Stimulated activated effector memory CD8-positive, alpha-beta T cell treated with anti-CD3 and anti-CD28 coated beads, Interleukin-12 subunit alpha, Interleukin-12 subunit beta, amount 100 ng/mL, for 72 hours (primary cell): ENCODE measurements at regions not wholly inside any gene's neighbourhood (a gene's known extent, or its start where the extent isn't known, plus 50 kb on each side); places are given as distances from the start of the nearest gene placed in this dataset.

ENCODE experiments used
- ATAC-seq: fragments of 150-1000 bp; cut with Tn5 transposase; 2 replicates; pipeline ENCODE4 v1.10.0; 2021
- DNase-seq, 2 donors: peaks; one replicate each; pipeline ENCODE4 v3.0.0; 2021 to 2022; ENCODE audit warnings: low spot score in 2 of 2
- H3K27ac Mint-ChIP-seq: one replicate; pipeline ENCODE4 v1.8.0; 2022; ENCODE audit warnings: mild to moderate bottlenecking, mixed read lengths
- H3K36me3 Mint-ChIP-seq: one replicate; pipeline ENCODE4 v1.8.0; 2022; ENCODE audit warnings: mild to moderate bottlenecking, mixed read lengths
- H3K4me1 Mint-ChIP-seq: one replicate; pipeline ENCODE4 v1.8.0; 2022; ENCODE audit warnings: mixed read lengths
- H3K4me3 Mint-ChIP-seq: one replicate; pipeline ENCODE4 v1.8.0; 2022; ENCODE audit warnings: mild to moderate bottlenecking, mixed read lengths
- H3K9me3 Mint-ChIP-seq: one replicate; pipeline ENCODE4 v1.8.0; 2022; ENCODE audit warnings: mixed read lengths

- no peak for ATAC-seq
- Mint-ChIP-seq H3K27ac (no peak overlapping the region), H3K36me3 (no peaks in the 10 kb centered on the region), H3K9me3 (peaks cover 2% of the 10 kb centered on the region), H3K4me3 (no peak overlapping the region), H3K4me1 (no peaks in the 10 kb centered on the region)
- no peak for DNase-seq
Observed at GRCh38 chr14:58718226-58719205, 80.8 kb downstream of the DACT1 start.

GRCh38 chr14:58721723-58722122 is 84.0 kb downstream of the DACT1 start:
- Mint-ChIP-seq H3K36me3 (no peaks in the 10 kb centered on the region), H3K9me3 (peaks cover 2% of the 10 kb centered on the region), H3K27ac (no peak overlapping the region), H3K4me3 (no peak overlapping the region), H3K4me1 (no peaks in the 10 kb centered on the region)
- ATAC-seq (no peak), DNase-seq (no peak)

GRCh38 chr14:58722441-58722840 is 84.7 kb downstream of the DACT1 start:
- DNase-seq (no peak), ATAC-seq (no peak)
- Mint-ChIP-seq H3K4me1 (no peaks in the 10 kb centered on the region), H3K9me3 (peaks cover 2% of the 10 kb centered on the region), H3K27ac (no peak overlapping the region), H3K36me3 (no peaks in the 10 kb centered on the region), H3K4me3 (no peak overlapping the region)

GRCh38 chr14:58724206-58724605 is 86.4 kb downstream of the DACT1 start:
- Mint-ChIP-seq H3K36me3 (no peaks in the 10 kb centered on the region), H3K27ac (no peak overlapping the region), H3K9me3 (peaks cover 2% of the 10 kb centered on the region), H3K4me3 (no peak overlapping the region), H3K4me1 (no peaks in the 10 kb centered on the region)
- ATAC-seq (no peak), DNase-seq (no peak)

GRCh38 chr14:58724702-58725101 is 86.9 kb downstream of the DACT1 start:
- DNase-seq: no peak

GRCh38 chr14:58725226-58725625 is 87.5 kb downstream of the DACT1 start:
- DNase-seq (no peak), ATAC-seq (no peak)
- no peaks in the 10 kb centered on the region for H3K36me3 Mint-ChIP-seq
- no peaks in the 10 kb centered on the region for H3K9me3 Mint-ChIP-seq
- H3K27ac Mint-ChIP-seq: no peak overlapping the region
- H3K4me1 Mint-ChIP-seq: no peaks in the 10 kb centered on the region
- H3K4me3 Mint-ChIP-seq: no peak overlapping the region

More at GRCh38 chr14:58724702-58725101, 86.9 kb downstream of the DACT1 start:
- Mint-ChIP-seq H3K27ac (no peak overlapping the region), H3K9me3 (peaks cover 1% of the 10 kb centered on the region), H3K4me1 (no peaks in the 10 kb centered on the region), H3K36me3 (no peaks in the 10 kb centered on the region), H3K4me3 (no peak overlapping the region)
- no peak for ATAC-seq

- H3K36me3 Mint-ChIP-seq: no peaks in the 10 kb centered on the region
Observed at GRCh38 chr14:58725871-58726270, 88.1 kb downstream of the DACT1 start.

GRCh38 chr14:58730792-58731464 is 93.2 kb downstream of the DACT1 start:
- DNase-seq (no peak), ATAC-seq (no peak)
- Mint-ChIP-seq H3K9me3 (no peaks in the 10 kb centered on the region), H3K4me1 (no peaks in the 10 kb centered on the region), H3K27ac (no peak overlapping the region), H3K36me3 (no peaks in the 10 kb centered on the region), H3K4me3 (no peak overlapping the region)

More at GRCh38 chr14:58725871-58726270, 88.1 kb downstream of the DACT1 start:
- Mint-ChIP-seq H3K27ac (no peak overlapping the region), H3K4me3 (no peak overlapping the region), H3K4me1 (no peaks in the 10 kb centered on the region), H3K9me3 (no peaks in the 10 kb centered on the region)
- DNase-seq: no peak
- no peak for ATAC-seq

GRCh38 chr14:58731465-58732293 is 93.9 kb downstream of the DACT1 start:
- ATAC-seq (no peak), DNase-seq (no peak)
- peaks cover 1% of the 10 kb centered on the region for H3K9me3 Mint-ChIP-seq
- H3K4me1 Mint-ChIP-seq: no peaks in the 10 kb centered on the region
- H3K27ac Mint-ChIP-seq: no peak overlapping the region
- no peaks in the 10 kb centered on the region for H3K36me3 Mint-ChIP-seq
- no peak overlapping the region for H3K4me3 Mint-ChIP-seq

- Mint-ChIP-seq H3K4me1 (no peaks in the 10 kb centered on the region), H3K4me3 (no peak overlapping the region), H3K36me3 (no peaks in the 10 kb centered on the region), H3K27ac (no peak overlapping the region), H3K9me3 (peaks cover 2% of the 10 kb centered on the region)
- DNase-seq: no peak
- ATAC-seq: no peak
Observed at GRCh38 chr14:58732387-58732786, 94.6 kb downstream of the DACT1 start.

- ATAC-seq (no peak), DNase-seq (no peak)
- Mint-ChIP-seq H3K36me3 (no peaks in the 10 kb centered on the region), H3K9me3 (peaks cover 2% of the 10 kb centered on the region), H3K4me3 (no peak overlapping the region), H3K27ac (no peak overlapping the region), H3K4me1 (no peaks in the 10 kb centered on the region)
Observed at GRCh38 chr14:58733451-58734208, 95.9 kb downstream of the DACT1 start.

- Mint-ChIP-seq H3K9me3 (peaks cover 2% of the 10 kb centered on the region), H3K4me1 (no peaks in the 10 kb centered on the region), H3K36me3 (no peaks in the 10 kb centered on the region), H3K27ac (no peak overlapping the region), H3K4me3 (no peak overlapping the region)
- ATAC-seq (no peak), DNase-seq (no peak)
Observed at GRCh38 chr14:58735596-58735995, 97.8 kb downstream of the DACT1 start.

GRCh38 chr14:58736606-58737005 is 98.8 kb downstream of the DACT1 start:
- no peaks in the 10 kb centered on the region for H3K4me1 Mint-ChIP-seq
- DNase-seq (no peak), ATAC-seq (no peak)

GRCh38 chr14:58737511-58737910 is 99.7 kb downstream of the DACT1 start:
- H3K36me3 Mint-ChIP-seq: no peaks in the 10 kb centered on the region
- DNase-seq: no peak
- H3K27ac Mint-ChIP-seq: no peak overlapping the region
- peaks cover 2% of the 10 kb centered on the region for H3K9me3 Mint-ChIP-seq
- no peak overlapping the region for H3K4me3 Mint-ChIP-seq
- no peaks in the 10 kb centered on the region for H3K4me1 Mint-ChIP-seq
- no peak for ATAC-seq

More at GRCh38 chr14:58736606-58737005, 98.8 kb downstream of the DACT1 start:
- no peak overlapping the region for H3K27ac Mint-ChIP-seq
- peaks cover 2% of the 10 kb centered on the region for H3K9me3 Mint-ChIP-seq
- no peaks in the 10 kb centered on the region for H3K36me3 Mint-ChIP-seq
- H3K4me3 Mint-ChIP-seq: no peak overlapping the region
